Eye (tissue), 1 donor: ENCODE measurements at regions not wholly inside any gene's neighbourhood (a gene's known extent, or its start where the extent isn't known, plus 50 kb on each side); places are given as distances from the start of the nearest gene placed in this dataset.

Experiments
- DNase-seq: peaks from one replicate; pipeline ENCODE4 v3.0.0-alpha.2; 2015

- DNase-seq = no peak
Observed at GRCh38 chr15:60215225-60215963, 182.4 kb downstream of the ANXA2 start.

GRCh38 chr15:60217161-60217560 lies 180.6 kb downstream of the ANXA2 start:
- no peak for DNase-seq

DNA sequence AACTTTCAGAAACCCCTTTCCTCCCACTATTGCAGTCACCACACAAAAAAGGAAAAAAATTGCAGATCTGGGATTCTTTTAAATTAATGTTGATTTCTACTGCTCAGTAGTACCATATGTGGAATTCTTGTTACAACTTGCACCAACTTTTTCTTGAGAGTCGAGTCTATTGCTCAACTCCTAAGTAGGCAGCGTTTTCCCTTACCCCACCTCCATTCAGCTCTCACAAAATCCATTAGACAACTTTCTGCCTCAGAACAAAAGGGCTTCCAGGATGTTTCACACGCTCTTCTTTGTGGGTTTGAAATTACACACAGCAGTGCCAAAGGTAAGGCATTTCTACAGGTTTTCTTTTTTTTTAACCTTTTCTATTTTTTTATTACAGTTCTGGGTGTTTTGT lies 179.5 kb downstream of the ANXA2 start:
- DNase-seq = peak; percentile 31

- DNase-seq = no peak
Observed at GRCh38 chr15:60219866-60220265, 177.9 kb downstream of the ANXA2 start.

- DNase-seq = no peak
Observed at GRCh38 chr15:60221356-60221755, 176.4 kb downstream of the ANXA2 start.

DNA sequence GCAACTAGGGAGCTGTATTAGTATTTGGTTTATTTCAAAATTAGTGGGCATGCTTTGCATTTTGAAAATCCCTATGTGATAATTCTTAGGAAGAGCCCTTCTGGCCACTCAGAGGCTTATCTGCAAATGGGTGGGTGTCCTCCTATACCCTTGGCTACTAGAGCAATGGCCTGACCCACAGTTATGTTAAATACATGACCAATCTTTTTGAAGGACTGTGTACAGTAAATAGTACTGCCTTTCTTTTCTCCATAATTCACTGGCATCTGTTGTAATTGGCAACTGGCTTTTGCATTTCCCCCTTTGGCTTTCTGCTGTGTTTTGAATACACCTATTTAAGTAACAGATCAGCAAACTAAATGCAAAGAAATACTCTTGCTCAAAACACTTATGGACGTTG lies 175.4 kb downstream of the ANXA2 start:
- no peak for DNase-seq

DNA sequence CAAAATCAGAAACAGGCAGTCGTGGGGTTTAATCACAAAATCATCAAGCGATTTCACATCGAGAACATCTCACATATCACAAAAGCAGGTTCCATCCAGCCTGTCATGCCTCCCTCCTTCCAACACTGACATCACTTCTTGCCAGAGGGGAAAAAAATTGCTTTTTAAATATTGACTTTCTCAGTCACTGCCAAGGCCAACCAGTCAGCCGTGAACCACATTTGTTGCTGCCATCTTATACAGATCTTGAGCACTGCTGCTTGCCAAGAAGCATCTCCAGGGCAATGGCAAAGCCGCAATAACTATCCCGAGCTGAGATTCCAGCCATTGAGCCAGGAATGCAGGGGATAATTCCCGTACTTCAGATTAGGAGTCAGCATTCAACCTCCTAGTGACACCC lies 174.6 kb downstream of the ANXA2 start:
- DNase-seq = peak; percentile 61

DNA sequence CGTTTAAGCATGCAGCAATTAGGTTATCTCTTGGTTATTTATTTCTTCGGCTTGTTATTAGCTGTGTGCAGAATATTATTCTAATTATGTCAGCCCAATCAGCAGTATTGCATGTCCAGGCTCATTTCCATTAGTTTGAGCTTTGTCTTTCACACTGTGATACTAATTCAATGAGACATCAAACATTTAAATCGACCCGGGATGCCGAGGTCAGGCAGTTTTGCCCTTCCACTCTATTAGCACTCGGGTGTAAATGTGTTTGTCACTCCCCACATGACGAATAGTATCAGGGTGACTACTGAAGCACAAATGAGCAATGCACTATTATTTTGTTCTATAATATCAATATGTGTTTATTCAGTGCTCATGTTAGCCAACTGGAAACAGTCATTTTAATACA lies 170.9 kb downstream of the ANXA2 start:
- DNase-seq = peak; percentile 94

GRCh38 chr15:60228101-60228500 lies 169.7 kb downstream of the ANXA2 start:
- DNase-seq = no peak

GRCh38 chr15:60228619-60229018 lies 169.2 kb downstream of the ANXA2 start:
- DNase-seq = no peak

GRCh38 chr15:60235951-60236710 lies 161.7 kb downstream of the ANXA2 start:
- DNase-seq = no peak

DNA sequence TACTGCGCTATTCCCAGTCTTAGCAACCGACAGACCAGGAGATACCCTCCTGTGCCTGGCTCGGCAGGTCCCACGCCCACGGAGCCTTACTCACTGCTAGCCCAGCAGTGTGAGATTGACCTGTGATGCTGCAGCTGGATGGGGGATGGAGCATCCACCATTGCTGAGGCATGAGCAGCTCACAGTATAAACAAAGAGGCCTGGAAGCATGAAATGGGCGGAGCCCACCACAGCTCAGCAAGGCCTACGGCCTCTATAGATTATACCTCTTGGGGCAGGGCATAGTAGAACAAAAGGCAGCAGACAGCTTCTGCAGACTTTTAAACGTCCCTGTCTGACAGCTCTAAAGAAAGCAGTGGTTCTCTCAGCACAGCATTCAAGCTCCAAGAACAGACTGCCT lies 160.3 kb downstream of the ANXA2 start:
- peak; percentile 32 for DNase-seq

- DNase-seq = no peak
Observed at GRCh38 chr15:60243769-60244168, 154.0 kb downstream of the ANXA2 start.

GRCh38 chr15:60244813-60245212 lies 153.0 kb downstream of the ANXA2 start:
- DNase-seq = no peak

- no peak for DNase-seq
Observed at GRCh38 chr15:60250316-60250715, 147.5 kb downstream of the ANXA2 start.

DNA sequence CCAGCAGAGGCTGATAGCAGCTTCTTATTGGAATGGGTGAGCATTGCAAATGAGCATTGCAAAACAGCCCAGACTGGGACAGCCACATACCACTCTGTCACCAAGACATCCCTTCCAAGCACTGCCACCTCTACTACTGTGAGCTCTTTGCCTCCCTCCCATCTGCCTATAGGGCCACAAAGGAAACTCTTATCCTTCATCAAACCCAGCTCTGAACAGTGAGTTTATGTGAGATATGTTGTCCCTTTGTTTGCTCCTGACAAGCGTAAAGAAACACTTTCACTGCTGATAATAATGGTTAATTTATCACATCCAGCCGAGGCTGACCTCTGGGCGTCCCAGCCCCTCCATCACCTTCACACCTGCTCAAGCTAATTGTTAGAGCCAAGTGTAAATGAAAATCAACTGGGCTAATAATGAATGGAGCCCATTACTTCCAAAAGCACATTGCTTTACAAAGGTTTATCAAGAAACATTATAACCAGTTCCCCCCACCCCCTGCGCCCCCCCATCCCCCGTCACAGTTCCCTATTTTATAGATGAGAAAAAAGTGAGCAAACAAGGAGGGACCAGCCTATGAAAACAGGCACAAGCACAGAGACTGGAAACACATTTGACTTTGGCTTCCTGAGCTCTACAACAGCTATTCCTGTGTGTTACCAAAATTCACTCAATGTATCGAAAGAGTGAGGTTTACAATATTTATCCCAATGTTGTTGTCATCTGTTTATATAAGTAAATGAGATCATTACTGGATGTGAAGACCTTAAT lies 146.3 kb downstream of the ANXA2 start:
- no peak for DNase-seq

DNA sequence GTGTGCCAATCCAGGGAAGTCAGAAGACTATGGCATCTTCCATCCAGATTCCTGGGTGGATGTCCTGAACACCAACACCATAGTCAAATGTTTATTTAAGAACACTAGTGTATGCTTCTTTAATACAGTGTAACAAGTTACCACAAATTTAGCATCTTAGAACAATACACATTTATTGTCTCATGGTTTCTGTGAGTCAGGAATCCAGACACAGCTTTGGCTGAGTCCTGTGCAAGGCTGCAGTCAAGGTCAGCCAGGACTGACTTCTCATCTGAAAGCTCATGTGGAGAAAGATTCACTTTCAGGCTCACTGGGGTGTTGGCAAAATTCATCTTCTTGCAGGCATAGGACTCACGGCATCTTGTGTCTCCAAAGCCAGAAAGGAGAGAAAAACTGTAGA lies 143.4 kb downstream of the ANXA2 start:
- DNase-seq = no peak

GRCh38 chr15:60255390-60255789 lies 142.4 kb downstream of the ANXA2 start:
- DNase-seq = no peak

GRCh38 chr15:60257591-60258159 lies 140.1 kb downstream of the ANXA2 start:
- DNase-seq = no peak

DNA sequence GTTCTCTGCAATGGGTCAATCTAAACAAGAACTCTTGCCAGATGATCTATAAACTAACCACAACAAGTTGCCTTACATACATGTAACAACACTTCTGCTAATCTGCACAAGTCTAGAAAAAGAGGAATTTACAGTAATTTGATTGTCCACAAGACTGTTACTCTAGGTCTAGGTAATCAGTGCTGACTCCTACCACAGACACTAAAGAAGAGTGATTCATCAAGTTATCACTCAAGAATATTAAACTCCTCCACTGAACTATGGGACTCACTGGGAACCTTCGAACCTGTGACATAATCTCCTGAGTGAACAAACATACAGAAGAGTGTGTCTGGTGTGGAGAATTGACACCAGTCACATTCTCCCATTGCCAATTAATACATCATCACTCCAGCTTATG lies 138.3 kb downstream of the ANXA2 start:
- no peak for DNase-seq

DNA sequence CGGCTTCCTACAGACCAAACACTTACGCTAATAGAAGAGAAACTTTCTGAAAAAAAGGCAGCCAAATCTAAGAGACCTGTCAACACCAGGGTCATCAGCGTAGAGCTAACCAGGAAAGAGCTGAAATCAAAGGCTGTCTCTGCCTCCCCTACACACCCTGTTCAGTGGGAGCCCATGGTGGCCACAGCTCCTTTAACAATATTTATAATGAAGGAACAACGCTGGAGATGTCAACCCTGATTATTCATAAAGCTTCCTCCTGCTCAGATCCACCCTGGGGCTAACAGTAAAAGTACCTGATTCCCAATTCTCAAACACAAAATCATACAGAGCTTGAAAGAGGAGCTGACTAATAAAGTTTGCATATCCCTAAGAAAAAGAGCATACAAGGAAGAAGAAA lies 133.7 kb downstream of the ANXA2 start:
- peak; percentile 30 for DNase-seq

DNA sequence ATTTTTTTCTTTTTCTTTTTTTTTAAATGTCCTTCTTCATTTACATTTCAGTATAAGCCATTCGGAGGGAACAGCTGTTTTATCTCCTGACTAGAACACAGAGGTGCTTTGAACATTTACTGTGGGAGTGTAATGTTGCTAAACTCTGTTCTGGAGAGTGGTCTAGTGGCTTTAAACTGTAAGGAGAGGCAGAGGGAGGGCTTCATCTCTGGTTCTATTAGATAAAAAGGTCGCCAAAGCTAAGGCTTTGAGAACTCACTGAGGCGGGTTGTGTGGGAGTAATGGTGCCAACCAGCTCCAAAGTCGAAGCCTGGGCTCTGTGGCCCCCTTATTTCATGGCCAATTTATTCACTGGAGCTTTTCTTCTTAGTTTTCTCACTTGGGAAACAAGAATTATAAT lies 133.2 kb downstream of the ANXA2 start:
- DNase-seq = no peak

DNA sequence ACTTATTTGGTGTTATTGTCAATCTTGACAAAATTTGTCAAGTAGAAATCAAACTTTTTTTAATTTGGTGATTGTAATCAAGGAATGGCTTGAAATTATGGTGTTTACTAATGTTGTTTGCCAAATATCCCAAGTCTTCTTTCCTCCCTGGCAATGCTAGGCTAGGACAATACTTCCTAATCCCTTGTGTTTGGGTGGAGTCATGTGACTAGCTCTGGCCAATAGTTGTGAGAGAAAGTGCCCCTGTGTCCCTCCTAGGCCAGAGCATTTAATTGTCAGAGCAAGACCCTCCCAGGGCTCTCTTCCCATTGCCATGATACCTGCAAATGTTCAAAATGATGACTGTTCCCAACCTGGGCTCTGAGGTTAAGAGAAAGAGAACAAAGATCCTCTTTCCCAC lies 132.7 kb downstream of the ANXA2 start:
- no peak for DNase-seq
